ENCODE measurements at regions not wholly inside any gene's neighbourhood (a gene's known extent, or its start where the extent isn't known, plus 50 kb on each side); places are given as distances from the start of the nearest gene placed in this dataset.
A peak's percentile ranks its signal among the peaks of the same experiment; 100 is the strongest.
"Not testable (repeated sequence)": the region's sequence is repeated elsewhere in the genome, so short reads cannot be mapped to it uniquely, and the experiment has no call there.

DNA sequence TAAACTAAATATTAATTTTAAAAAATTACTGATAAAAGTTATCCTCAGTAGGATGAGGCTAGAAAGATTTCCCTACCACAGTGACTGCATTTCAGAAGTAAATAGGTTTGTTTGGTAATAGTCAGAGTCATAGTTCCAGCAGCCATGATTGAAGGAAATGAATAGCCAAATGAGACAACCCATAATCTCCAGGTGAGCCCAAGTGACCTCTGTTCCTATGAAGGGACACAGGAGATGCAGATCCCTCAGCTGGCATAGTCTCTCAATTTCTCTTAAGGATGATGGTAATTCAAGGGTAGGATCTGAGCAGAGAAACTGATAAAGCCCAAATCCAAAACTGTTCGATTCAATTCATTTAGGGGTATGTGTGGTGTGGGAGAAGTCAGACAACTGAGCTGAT lies 461.8 kb downstream of the RAP2B start:
- no peak for DNase-seq

GRCh38 chr3:153624310-153625030 lies 462.4 kb downstream of the RAP2B start:
- peak; percentile 44 for DNase-seq

DNA sequence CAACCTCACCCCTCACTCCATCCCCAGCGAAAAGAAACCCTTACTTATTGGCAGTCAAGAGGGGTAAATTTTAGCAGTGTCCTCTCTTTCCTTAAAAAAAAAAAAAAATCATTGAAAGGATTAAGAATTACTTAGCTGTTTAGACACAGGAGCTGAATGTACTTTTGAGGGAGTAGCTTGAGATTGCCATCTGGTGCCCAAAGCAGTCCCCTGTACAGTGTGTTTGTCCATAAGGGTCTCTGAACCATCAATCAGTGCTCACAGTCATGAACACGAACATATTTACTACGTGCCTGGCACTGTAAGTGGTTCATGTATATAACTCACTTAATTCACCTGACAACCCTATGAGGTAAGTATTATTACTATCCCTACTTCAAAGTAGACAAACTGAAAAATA lies 463.5 kb downstream of the RAP2B start:
- no peak for DNase-seq

- DNase-seq = no peak
These were observed 464.1 kb downstream of the RAP2B start for GRCh38 chr3:153626158-153626557.

DNA sequence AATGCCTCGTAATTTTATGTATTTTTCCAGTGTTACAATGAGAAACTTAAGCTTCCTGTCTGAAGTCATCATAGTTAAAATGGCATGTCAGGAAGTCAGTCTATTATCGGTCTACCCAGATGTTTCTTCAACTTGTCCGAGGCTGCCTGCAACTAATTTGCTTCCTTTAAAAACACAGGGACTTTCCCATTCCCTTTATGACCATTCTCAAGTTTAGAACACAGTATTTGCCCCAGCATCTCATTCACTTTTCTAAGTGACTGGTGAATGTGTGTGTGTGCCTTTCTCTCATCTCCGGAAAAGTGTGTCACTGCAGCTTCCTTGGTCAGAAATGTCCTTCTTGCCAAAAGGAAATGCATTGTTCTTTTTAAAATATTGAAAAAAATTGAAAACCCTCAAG lies 466.6 kb downstream of the RAP2B start:
- no peak for DNase-seq

GRCh38 chr3:153629148-153629547 lies 467.1 kb downstream of the RAP2B start:
- DNase-seq = no peak

DNA sequence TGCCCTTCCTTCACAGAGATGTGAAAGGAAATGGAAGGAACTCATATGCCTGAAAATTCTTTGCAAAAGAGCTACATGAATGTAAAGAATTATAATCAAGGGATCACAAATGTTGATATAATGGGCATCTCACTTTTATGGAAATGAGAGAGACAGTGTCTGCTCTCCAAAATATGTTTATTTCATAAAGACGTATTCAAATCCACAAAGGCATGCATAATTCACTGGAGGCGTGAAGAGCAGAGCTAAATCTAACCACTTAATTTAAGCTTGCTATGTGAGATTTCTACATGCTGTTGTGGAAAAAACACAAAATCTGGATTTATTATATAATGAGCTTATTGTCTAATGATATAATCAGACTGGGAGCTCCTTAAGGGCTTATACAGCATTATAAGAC lies 469.1 kb downstream of the RAP2B start:
- no peak for DNase-seq

DNA sequence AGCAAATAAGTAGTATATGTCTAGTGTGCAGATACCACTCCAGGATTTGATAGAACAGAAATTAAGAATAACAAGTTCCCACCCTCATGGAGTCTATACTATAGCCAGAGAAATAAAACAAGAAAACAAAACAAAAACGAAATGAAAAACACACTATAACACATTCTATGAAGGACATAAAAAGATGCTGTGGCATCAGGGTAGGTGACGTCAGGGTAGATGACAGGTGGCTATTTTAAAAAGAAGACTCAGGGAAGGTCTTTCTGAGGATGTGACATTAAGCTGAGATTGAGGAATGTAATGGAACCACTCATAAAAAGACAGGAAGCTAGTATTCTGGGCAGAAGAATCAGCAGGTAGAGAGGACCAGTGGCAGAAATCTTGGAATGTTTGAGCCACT lies 469.6 kb downstream of the RAP2B start:
- no peak for DNase-seq

DNA sequence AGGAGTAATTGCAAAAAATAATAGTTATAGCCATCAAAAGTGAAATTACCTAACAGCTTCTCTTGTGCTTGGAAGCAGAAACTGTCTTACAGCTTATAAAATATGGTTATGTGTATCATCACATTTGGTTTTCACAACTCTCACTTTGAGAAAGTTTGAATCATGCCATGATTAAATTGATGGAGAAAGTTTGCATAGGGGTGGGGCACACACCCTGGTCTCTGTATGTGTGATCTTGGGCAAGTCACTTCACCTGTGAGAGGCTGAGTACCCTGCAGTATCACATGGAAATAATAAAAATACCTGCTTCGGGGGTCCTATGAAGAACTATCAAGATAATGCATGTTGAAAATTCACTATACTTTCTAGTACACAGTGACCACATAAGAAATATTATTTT lies 471.4 kb downstream of the RAP2B start:
- DNase-seq = no peak

- no peak for DNase-seq
These were observed 472.7 kb downstream of the RAP2B start for GRCh38 chr3:153634683-153635082.

GRCh38 chr3:153639631-153640030 lies 477.6 kb downstream of the RAP2B start:
- DNase-seq = no peak

DNA sequence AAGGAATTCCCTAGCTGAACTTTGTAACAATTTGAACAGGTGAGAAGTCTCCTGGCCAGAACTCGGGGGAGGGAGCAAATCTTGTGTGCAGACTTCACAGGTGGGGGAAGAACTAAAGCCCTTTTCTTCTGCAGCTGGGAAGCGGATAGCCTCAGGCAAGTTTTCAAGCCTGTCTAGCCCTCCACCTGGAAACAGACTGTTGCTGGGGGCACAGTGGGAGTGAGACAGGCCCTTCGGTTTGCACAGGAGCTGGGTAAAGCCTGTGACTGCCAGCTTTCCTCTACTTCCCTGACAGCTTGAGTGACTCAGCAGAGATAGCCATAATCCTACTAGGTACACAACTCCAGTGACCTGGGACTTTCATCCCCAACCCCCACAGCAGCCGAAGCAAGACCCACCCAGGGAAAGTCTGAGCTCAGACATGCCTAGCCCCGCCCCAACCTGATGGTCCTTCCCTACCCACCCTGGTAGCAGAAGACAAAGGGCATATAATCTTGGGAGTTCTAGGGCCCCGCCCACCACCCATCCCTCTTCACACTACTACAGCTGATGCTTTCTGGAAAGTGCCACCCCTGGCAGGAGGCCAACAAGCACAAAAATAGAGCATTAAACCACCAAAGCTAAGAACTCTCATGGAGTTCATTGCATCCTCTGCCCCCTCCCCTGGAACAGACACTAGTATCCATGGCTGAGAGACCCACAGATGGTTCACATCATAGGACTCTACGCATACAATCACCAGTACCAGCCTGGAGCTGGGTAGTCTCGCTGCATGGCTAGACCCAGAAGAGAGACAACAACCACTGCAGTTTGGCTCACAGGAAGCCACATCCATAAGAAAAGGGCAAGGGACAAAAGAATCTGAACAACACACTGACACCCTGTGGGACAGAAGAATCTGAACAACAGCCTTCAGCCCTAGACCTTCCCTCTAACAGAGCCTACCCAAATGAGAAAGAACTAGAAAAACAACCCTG lies 479.0 kb downstream of the RAP2B start:
- no peak for DNase-seq

GRCh38 chr3:153642576-153642975 lies 478.6 kb upstream of the ARHGEF26 start:
- not testable (repeated sequence) for DNase-seq

GRCh38 chr3:153643471-153643870 lies 477.7 kb upstream of the ARHGEF26 start:
- not testable (repeated sequence) for DNase-seq

DNA sequence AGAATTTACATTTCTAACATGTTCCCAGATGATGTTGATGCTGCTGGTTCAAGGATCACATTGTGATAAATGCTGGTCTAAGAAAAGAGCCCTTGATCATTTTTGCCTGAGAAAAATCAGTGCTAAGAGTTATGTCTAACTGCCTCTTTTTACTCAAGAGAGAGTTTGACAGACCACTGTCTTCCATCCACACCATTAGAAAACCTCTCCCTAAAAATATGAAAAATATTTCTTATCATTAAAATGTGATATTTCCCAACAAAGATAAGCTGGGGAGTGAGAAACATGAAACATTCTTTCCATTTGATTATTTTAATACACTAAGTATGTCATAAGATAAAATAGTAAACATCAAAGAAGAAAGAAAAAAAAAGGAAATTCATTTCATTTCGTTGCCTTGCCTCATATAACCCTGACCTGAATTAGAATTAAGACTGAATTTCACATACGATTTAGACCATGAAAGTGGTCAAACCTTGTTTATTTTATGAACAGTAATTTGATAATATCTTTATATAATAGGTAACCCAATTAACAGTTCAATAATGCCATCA lies 471.8 kb upstream of the ARHGEF26 start:
- DNase-seq = no peak

DNA sequence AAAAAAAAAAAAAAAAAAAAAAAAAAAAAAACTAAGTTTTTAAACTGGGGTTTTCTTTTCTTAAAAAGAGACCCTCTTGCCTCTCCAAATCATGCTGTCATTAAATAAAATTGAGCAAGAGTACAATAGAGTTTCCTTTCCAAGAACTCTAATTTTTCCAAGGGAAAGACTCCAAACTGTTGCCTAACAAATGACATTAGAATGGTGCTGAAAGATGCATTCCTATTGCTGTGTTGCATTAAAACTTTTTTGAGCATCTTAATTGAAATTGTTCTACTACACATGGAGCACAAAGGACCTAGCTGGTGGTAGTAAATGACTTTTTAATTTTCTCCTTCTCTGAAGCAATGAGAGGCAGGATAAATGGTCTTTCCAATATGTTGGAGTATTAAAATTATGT lies 469.1 kb upstream of the ARHGEF26 start:
- DNase-seq = no peak

GRCh38 chr3:153657046-153657445 lies 464.1 kb upstream of the ARHGEF26 start:
- no peak for DNase-seq

- no peak for DNase-seq
These were observed 463.7 kb upstream of the ARHGEF26 start for GRCh38 chr3:153657461-153657860.

DNA sequence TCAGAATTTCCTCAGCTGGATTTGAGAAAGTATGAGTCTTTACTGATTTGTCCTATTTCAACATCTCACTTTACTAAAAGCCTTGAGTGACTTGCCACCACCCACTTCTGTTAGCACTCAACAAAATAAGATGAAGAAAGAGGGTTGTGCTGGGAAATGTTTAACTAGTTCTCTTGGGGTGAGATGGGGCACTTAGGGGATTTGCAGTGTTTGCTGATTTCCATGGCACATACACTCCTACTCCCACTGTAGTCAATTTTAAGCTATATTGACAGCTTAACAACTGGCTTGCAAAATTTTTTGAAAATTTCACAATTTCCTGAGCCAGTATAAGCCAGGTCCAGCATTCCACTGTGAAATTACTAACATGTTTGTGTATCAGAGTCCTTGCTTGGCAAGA lies 463.1 kb upstream of the ARHGEF26 start:
- DNase-seq = no peak

DNA sequence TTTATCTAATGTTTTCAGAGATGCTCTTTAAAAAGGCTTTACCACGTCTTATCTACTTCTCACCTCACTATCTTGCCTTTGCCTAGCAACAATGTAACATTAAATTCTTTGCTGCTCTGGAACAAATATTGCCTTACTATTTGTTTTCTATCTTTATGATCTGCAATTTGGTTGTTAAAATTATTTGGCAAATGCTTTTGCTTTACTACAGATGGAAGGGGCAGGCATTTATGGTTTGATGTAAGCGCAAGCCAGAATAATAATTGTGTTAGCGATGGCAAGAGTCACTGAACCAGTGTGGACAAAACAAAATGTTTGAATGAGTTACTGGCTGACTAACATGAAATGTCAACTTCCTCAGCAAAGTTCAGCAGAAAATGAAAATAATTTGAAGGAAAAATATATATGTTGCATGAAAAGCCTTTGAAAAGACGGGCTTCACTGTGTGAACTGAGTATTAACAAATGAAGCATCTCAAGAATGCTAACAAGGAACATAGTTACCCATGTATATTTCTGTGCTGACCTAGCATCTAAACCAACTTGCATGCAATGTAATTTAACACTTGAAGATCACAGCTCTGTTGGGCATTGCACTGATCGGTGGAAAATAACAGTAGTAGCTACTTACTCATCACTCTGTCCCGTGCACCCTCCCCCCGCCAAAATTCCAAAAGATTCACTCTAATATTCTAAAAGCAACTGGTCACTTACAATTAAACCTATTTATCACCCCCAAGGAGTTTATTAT lies 454.0 kb upstream of the ARHGEF26 start:
- no peak for DNase-seq

- no peak for DNase-seq
These were observed 451.7 kb upstream of the ARHGEF26 start for GRCh38 chr3:153669527-153669926.

GRCh38 chr3:153670577-153670976 lies 450.6 kb upstream of the ARHGEF26 start:
- DNase-seq = no peak

DNA sequence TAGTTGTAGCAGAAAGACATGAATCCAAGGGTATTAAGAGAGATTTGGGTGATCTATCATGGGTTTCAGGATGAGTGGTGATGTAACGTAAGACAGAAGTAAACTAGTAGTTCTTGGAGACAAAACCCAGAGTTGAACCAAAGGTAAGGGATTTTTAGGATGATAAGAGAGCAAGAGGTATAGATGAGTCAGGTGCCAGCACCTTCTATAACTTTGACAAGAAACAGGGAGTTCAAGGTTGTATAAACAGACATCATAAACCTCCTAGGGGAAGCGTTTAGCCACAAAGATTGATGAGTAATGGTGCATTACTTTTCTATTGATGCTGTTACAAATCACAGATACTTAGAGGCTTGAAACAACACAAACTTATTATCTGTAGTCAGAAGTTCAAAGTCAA lies 447.3 kb upstream of the ARHGEF26 start:
- no peak for DNase-seq
